NCI-H187 treated with DMSO at 0.1 percent for 48 hours (cell line): ENCODE measurements at regions not wholly inside any gene's neighbourhood (a gene's known extent, or its start where the extent isn't known, plus 50 kb on each side); places are given as distances from the start of the nearest gene placed in this dataset.

Source experiments
- DNase-seq: peaks from one replicate; lab custom pipeline; 2025; lab: John Stamatoyannopoulos, UW

GRCh38 chrX:109312757-109313156 is 169.1 kb downstream of the GUCY2F start:
- no peak for DNase-seq

- no peak for DNase-seq
Measured at GRCh38 chrX:109310031-109310430, 171.9 kb downstream of the GUCY2F start.

- no peak for DNase-seq
Measured at GRCh38 chrX:109301177-109301576, 180.7 kb downstream of the GUCY2F start.

- DNase-seq = no peak
Measured at GRCh38 chrX:109300415-109300814, 181.5 kb downstream of the GUCY2F start.

- DNase-seq = no peak
Measured at GRCh38 chrX:109299091-109299490, 182.8 kb downstream of the GUCY2F start.

GRCh38 chrX:109294097-109294814 is 187.6 kb downstream of the GUCY2F start:
- DNase-seq = no peak

- DNase-seq = no peak
Measured at GRCh38 chrX:109283870-109284269, 198.0 kb downstream of the GUCY2F start.

GRCh38 chrX:109281483-109282275 is 200.2 kb downstream of the GUCY2F start:
- DNase-seq = no peak

- no peak for DNase-seq
Measured at GRCh38 chrX:109274806-109275205, 207.1 kb downstream of the GUCY2F start.

- no peak for DNase-seq
Measured at GRCh38 chrX:109270580-109271484, 211.1 kb downstream of the GUCY2F start.

GRCh38 chrX:109268340-109268739 is 213.5 kb downstream of the GUCY2F start:
- DNase-seq = no peak

GRCh38 chrX:109266034-109266433 is 215.9 kb downstream of the GUCY2F start:
- no peak for DNase-seq

GRCh38 chrX:109264878-109265277 is 217.0 kb downstream of the GUCY2F start:
- DNase-seq = no peak

GRCh38 chrX:109261279-109261678 is 220.6 kb downstream of the GUCY2F start:
- no peak for DNase-seq

- no peak for DNase-seq
Measured at GRCh38 chrX:109252789-109253188, 229.1 kb downstream of the GUCY2F start.

GRCh38 chrX:109218761-109219160 is 263.1 kb downstream of the GUCY2F start:
- DNase-seq = no peak

GRCh38 chrX:109199726-109200125 is 282.2 kb downstream of the GUCY2F start:
- DNase-seq = no peak

GRCh38 chrX:109190542-109190941 is 291.3 kb downstream of the GUCY2F start:
- DNase-seq = no peak

- peak; percentile 99 for DNase-seq
Measured at GRCh38 chrX:109187473-109188168, 294.3 kb downstream of the GUCY2F start.

GRCh38 chrX:109186939-109187338 is 294.9 kb downstream of the GUCY2F start:
- no peak for DNase-seq

- no peak for DNase-seq
Measured at GRCh38 chrX:109184506-109185139, 297.3 kb downstream of the GUCY2F start.
